GM21526 (cell line): ENCODE measurements at regions not wholly inside any gene's neighbourhood (a gene's known extent, or its start where the extent isn't known, plus 50 kb on each side); places are given as distances from the start of the nearest gene placed in this dataset.
A peak's percentile ranks its signal among the peaks of the same experiment; 100 is the strongest.

Experiments
- ATAC-seq: cut with Tn5 transposase; IDR thresholded peaks from one replicate; pipeline ENCODE4 v1.9.1; 2021; ENCODE audit warnings: moderate library complexity; ENCODE audit not compliant: unreplicated experiment, low FRiP score

GRCh38 chr3:152095472-152095871, 173.3 kb upstream of the MBNL1 start:
- no peak for ATAC-seq

- ATAC-seq: no peak
Observed at GRCh38 chr3:152096280-152096906, 172.3 kb upstream of the MBNL1 start.

DNA sequence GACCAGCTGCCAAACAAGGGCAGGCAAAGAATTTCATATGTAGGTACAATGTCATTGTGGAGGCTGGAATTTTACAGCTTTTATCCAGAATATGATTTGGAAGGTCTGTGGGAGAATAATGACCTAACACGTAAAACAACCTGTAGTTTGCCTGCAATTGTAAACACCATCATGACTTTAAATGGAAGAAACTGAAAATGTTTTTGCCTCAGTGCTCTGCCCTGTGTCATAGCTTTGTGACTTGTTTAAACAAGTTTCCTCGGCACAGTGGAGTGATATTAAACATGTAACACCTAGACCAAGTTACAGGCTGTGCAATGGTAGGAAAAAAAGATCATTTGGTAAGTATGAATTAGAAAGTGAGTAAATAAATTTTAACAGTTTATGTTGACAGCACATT, 171.6 kb upstream of the MBNL1 start:
- ATAC-seq: no peak

DNA sequence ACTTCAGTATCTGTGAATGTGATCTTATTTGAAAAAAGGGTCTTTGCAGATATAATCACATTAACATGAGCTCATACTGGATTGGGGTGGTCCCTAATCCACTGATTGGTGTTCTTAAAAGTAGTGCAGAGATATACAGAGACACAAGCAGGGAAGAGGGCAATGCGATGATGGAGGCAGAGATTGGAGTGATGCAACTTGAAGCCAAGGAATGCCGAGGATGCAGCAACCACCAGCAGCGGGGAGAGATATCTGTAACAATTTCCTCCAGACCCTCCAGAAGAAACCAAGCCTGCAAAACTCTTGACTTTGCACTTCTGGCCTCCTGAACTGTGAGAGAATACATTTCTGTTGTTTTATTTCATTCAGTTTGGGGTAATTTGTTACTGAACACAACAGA, 171.0 kb upstream of the MBNL1 start:
- no peak for ATAC-seq

GRCh38 chr3:152100491-152101132, 168.1 kb upstream of the MBNL1 start:
- peak; percentile 96 for ATAC-seq

- no peak for ATAC-seq
Observed at GRCh38 chr3:152102410-152102809, 166.3 kb upstream of the MBNL1 start.

- ATAC-seq: no peak
Observed at GRCh38 chr3:152103257-152103656, 165.5 kb upstream of the MBNL1 start.

DNA sequence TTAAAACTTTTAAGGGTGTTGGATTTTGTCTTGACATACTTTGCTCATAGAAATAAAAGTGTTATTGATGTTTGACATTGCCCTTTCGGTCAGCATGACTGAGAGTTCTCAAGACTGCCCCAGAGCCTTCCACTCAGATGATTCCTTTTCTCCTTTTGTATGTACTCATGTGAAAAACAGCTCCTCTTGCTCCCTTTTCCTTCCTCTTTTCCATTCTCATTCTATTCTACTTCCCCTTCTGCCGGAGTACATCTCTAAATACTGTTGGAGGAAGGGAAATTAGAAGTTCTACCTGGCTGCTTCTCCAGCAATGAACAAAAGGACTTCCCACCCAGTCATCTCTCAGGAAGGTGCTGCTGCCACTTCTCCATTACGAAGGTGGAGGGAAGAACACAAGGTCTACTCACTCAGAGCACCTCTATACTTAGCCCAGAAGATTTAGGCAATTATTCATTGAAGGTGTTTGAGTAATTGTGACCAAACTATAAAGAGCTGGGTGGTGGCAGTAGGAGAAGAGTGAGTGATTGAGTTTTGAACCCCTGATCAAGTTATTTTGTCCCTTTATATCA, 163.8 kb upstream of the MBNL1 start:
- ATAC-seq: no peak

DNA sequence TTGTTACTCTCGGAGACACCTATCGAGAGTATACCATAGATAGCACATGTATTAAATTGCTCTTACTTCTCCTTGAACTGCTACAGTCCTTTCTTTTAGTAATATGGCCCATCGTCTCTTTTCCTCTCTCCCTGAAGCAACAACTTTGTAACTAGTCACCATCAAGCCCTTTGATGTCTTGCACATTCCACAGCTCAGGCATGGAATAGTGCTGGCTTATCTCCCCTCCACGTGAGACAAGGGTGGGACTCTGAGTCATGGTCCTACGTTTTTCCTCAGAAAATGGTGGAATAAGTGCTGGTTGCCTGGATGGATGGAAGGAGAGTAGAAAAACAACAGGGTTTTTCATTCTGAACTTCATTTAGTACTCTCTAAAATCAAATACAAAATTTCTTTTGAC, 163.3 kb upstream of the MBNL1 start:
- ATAC-seq: no peak

DNA sequence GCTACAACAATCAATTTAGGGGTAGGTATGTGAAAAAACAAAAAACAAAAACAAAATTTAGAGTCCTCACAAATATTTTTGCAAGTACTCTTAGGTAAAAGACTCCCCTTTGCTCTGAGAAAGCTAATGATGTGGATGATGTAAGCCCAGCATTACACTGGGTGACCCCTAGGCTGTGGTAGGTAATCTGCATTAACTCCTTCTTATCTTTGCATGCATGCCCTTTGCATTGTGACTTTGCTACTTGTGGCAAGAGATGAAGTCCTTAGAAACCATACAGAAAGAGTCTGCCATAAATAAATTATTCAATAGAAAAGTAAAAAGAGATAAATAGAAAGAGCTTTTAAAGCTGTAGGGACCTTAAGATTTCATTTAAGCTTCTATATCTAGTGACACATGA, 159.7 kb upstream of the MBNL1 start:
- no peak for ATAC-seq

DNA sequence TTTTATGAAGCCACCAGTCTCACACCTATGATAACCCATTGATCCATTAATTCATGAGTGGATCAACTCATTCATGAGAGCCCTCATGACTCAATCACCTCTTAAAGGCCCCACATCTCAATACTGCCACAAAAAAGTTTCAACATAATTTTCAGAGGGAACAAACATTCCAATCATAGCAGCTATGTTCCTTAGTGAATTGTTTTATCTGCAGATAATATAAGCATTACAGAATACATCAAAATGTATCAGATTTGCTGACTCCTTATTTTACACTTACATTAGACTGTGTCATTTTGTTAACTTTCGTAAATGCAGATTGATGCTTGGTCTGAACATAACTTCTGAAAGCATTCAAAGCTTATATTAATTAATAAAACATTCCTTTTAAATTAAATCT, 155.3 kb upstream of the MBNL1 start:
- no peak for ATAC-seq

DNA sequence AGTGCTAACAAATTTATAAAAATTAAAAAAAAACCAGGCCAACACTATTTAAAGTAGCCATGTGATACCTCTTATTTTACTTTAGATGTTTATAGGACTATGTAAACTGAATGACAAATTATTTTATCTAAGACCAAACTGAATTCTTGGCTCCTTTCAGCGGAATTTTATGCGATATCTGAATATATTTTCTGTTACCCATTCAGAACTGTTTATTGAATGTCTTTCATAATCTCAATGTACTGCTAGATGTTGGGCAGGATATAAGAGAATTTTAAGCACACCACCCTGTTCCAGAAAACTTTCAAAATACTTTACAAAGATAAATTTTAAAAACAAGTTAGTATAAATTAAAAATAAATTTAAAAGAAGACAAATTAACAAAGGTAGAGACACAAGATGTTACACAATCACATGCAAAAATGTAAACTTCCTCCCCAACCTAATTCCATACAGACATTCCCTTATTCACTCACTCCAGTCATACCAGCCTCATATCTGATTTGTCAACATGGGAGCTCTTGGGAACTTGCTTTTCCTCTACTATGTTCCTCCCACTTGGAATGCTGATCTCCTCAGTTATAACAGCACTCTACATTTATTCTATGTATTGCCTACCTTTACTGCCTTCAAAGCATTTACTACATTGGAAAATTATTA, 154.6 kb upstream of the MBNL1 start:
- no peak for ATAC-seq

GRCh38 chr3:152120601-152121269, 148.0 kb upstream of the MBNL1 start:
- ATAC-seq: no peak

DNA sequence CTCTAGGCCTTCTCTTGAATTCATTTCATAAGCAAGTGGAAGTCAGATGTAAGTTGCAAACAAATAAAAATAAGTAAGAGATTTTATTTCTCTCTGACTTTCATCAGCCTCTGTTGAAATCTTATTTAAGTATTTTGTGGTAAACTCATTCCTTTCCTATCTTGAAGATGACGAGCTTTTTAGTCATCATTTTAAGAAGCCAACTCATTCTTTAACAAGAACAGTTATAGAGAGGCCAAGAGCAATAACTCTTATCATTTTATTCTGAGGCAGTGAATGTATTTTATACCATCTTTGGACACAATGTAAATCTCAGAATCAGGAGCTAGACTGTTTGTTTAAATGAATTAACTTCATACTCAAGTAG, 147.5 kb upstream of the MBNL1 start:
- ATAC-seq: no peak

GRCh38 chr3:152122851-152123250, 145.9 kb upstream of the MBNL1 start:
- no peak for ATAC-seq

- no peak for ATAC-seq
Observed at GRCh38 chr3:152123457-152123856, 145.3 kb upstream of the MBNL1 start.

DNA sequence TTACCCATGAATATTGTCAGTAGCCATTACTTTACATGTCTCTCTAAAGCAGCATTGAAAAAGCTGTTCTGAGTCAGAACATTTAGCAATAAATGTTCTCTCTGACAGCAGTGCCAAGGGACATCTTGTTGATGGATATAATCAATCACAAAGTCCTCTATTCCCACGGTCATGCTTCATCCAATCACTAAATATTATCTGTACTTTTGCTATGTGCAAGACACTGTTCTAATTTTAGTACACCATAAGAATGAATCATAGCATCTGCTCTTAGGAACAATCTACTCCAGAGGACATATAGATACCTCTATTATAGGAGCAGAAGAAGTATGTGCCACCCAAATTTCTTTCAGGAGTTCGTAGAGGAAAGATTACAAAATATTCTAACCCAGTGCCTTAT, 142.5 kb upstream of the MBNL1 start:
- ATAC-seq: no peak

GRCh38 chr3:152127058-152127457, 141.7 kb upstream of the MBNL1 start:
- ATAC-seq: peak; percentile 99

DNA sequence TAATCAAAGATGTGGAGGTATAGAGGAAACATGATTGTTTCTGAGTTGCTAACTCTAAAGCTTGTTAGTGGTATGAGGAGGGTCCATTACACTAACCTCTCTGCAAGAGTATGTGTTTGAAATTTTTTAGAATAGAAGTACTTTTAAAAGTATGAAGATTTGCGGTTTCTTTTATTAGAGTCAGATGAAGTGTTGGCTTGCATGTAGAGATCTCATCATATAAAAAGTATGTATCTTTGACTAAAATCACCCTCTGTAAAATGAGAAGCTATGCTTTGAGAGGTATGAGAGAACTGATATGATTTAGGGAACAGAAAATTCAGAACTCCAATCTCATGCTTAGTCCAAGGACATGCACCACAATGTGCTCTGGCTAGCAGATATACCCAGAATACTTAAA, 140.4 kb upstream of the MBNL1 start:
- ATAC-seq: no peak

DNA sequence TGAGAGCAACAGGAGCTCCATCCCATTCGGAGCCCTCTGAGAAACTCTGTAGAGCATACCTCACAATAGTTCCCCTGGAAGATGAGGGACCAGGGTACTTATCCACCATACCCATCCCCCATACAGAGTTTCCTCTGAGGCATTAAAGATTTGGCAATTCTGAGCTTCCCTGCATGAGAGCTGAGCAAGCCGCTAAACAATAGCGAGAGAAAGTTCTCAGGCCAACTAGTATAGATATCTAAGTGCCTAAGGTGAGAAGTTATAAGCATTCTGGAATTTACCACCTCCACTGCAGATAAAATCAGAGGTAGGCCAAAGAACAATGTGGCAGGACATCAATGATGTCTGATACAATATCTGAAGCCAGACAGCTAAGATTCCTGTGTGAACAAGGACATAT, 129.1 kb upstream of the MBNL1 start:
- ATAC-seq: no peak

DNA sequence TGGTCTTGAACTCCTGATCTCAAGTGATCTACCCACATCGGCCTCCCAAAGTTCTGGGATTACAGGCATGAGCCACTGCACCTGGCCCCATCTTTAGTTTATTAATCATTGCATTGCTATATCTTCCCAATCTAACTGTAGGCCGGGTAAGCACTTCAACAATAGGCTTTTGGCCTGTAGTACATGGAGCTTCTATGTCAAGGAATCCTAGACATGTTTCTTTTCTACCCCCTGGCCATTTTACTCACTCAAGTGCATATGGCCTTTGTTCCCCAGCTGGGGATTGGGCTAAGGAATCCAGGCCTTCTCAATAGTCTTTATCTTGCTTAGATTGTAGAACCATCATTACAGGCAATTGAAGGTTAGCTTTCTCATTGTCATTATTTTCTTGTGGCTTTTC, 122.3 kb upstream of the MBNL1 start:
- ATAC-seq: no peak
